ELF-1 (cell line): ENCODE measurements at regions not wholly inside any gene's neighbourhood (a gene's known extent, or its start where the extent isn't known, plus 50 kb on each side); places are given as distances from the start of the nearest gene placed in this dataset.

Source experiments
- DNase-seq: peaks from one replicate; pipeline ENCODE4 v3.0.0-alpha.2; 2016; ENCODE audit warnings: low read depth, low spot score

- peak; percentile 53 for DNase-seq
Observed at GRCh38 chr1:34330061-34330460, 153.4 kb downstream of the C1orf94 start.

GRCh38 chr1:34331020-34331926, 154.6 kb downstream of the C1orf94 start:
- no peak for DNase-seq

- DNase-seq: no peak
Observed at GRCh38 chr1:34332996-34333395, 156.3 kb downstream of the C1orf94 start.

- no peak for DNase-seq
Observed at GRCh38 chr1:34338871-34339270, 162.2 kb downstream of the C1orf94 start.

- no peak for DNase-seq
Observed at GRCh38 chr1:34341896-34342295, 165.2 kb downstream of the C1orf94 start.

GRCh38 chr1:34342334-34342733, 165.6 kb downstream of the C1orf94 start:
- DNase-seq: no peak

GRCh38 chr1:34346128-34346527, 169.4 kb downstream of the C1orf94 start:
- DNase-seq: no peak

- DNase-seq: no peak
Observed at GRCh38 chr1:34353409-34353808, 176.7 kb downstream of the C1orf94 start.

GRCh38 chr1:34354367-34354766, 177.7 kb downstream of the C1orf94 start:
- DNase-seq: no peak

GRCh38 chr1:34356853-34357252, 180.1 kb downstream of the C1orf94 start:
- no peak for DNase-seq

GRCh38 chr1:34358636-34359035, 181.9 kb downstream of the C1orf94 start:
- no peak for DNase-seq

- DNase-seq: no peak
Observed at GRCh38 chr1:34359411-34359810, 182.7 kb downstream of the C1orf94 start.

- DNase-seq: no peak
Observed at GRCh38 chr1:34360574-34360973, 183.9 kb downstream of the C1orf94 start.

GRCh38 chr1:34361121-34361520, 184.4 kb downstream of the C1orf94 start:
- no peak for DNase-seq

GRCh38 chr1:34361781-34362357, 185.2 kb downstream of the C1orf94 start:
- DNase-seq: no peak

- no peak for DNase-seq
Observed at GRCh38 chr1:34362949-34363348, 186.2 kb downstream of the C1orf94 start.

GRCh38 chr1:34363447-34363846, 186.7 kb downstream of the C1orf94 start:
- no peak for DNase-seq

- DNase-seq: no peak
Observed at GRCh38 chr1:34363915-34364314, 187.2 kb downstream of the C1orf94 start.

GRCh38 chr1:34364376-34364775, 187.7 kb downstream of the C1orf94 start:
- DNase-seq: no peak

GRCh38 chr1:34365295-34365694, 188.6 kb downstream of the C1orf94 start:
- no peak for DNase-seq

- DNase-seq: no peak
Observed at GRCh38 chr1:34366875-34367624, 190.3 kb downstream of the C1orf94 start.

GRCh38 chr1:34367954-34368353, 191.2 kb downstream of the C1orf94 start:
- no peak for DNase-seq
